ENCODE measurements at regions not wholly inside any gene's neighbourhood (a gene's known extent, or its start where the extent isn't known, plus 50 kb on each side); places are given as distances from the start of the nearest gene placed in this dataset.

GRCh38 chr1:57926025-57926552 lies 502.2 kb upstream of the DAB1 start:
- SMC1A ChIA-PET (ENCODE audit: uncharacterized antibody, unreplicated experiment), result interaction anchor here (1.2 to 1.7 kb wide), 4 partner anchors 29 to 182 kb away, joined by 3 to 7 read pairs (median 4); no protein-coding TSS in a partner anchor
- Histone ChIP-seq H3K9ac (ENCODE audit: control insufficient read depth, insufficient read depth, low read length) (no peak overlapping the region), H2AFZ (ENCODE audit: control insufficient read depth, low read depth, low read length) (no peak overlapping the region), H3K27me3 (replicated peaks in 1 of 2; ENCODE audit: control insufficient read depth in 2 of 2, insufficient read depth in 2 of 2, low read length in 1 of 2) (no peaks in the 10 kb centered on the region), H3K36me3 (ENCODE audit: control insufficient read depth in 2 of 2, insufficient read depth in 2 of 2, low read length in 1 of 2) (no peaks in the 10 kb centered on the region), H3K9me3 (replicated peaks; ENCODE audit: control insufficient read depth, insufficient read depth, low read length) (no peaks in the 10 kb centered on the region), H4K20me1 (ENCODE audit: control insufficient read depth, insufficient read depth) (no peaks in the 10 kb centered on the region), H3K4me1 (ENCODE audit: control insufficient read depth, insufficient read depth, low read length) (no peaks in the 10 kb centered on the region), H3K4me2 (ENCODE audit: control insufficient read depth, insufficient read depth) (no peak overlapping the region), H3K4me3 (no peak overlapping the region), H3K27ac (ENCODE audit: control insufficient read depth, insufficient read depth) (no peak overlapping the region), H3K79me2 (ENCODE audit: control insufficient read depth, insufficient read depth, low read length) (no peaks in the 10 kb centered on the region)
- TF ChIP-seq IKZF2 (IDR thresholded peaks at IDR 0.05), result peak; percentile 12 to 32; a peak in 2 of 4 replicates
- TF ChIP-seq POLR2A (IDR thresholded peaks at IDR 0.05; ENCODE audit: low read depth, low read length), result no peak
- peak; percentile 4 to 34; a peak in 2 of 4 replicates for TF ChIP-seq EP300 (IDR thresholded peaks at IDR 0.05; ENCODE audit: borderline replicate concordance in 1 of 2, control insufficient read depth in 1 of 2, low read depth in 2 of 2, low read length in 2 of 2)
- TF ChIP-seq IKZF1 (conservative IDR thresholded peaks at IDR 0.05), result 0 out of 2 replicates have a peak, but pooled peaks have one; percentile 12
- 0 out of 2 replicates have a peak, but pooled peaks have one; percentile 23 for TF ChIP-seq ZNF384 (IDR thresholded peaks at IDR 0.05; ENCODE audit: borderline replicate concordance, low read depth, low read length)
- no peak for TF ChIP-seq RB1 (IDR thresholded peaks at IDR 0.05; ENCODE audit: borderline replicate concordance)
- peak; percentile 67 for TF ChIP-seq MEF2B (IDR thresholded peaks at IDR 0.05; ENCODE audit: partially characterized antibody, poor library complexity, severe bottlenecking)
- TF ChIP-seq MTA2 (IDR thresholded peaks at IDR 0.05; ENCODE audit: low read depth), result peak; percentile 77
- TF ChIP-seq PKNOX1 (IDR thresholded peaks at IDR 0.05), result peak; percentile 54; the same call in 1 of the 2 replicates
- POLR2A ChIA-PET, result no interaction called here
- RAD21 ChIA-PET (ENCODE audit: unreplicated experiment), result interaction anchor here (1.0 kb wide), 1 partner anchor 40 kb away, joined by 3 read pairs; no protein-coding TSS in a partner anchor
- CTCF ChIA-PET, result interaction anchor here (1.2 kb wide), 1 partner anchor 41 kb away, joined by 3 read pairs; no protein-coding TSS in a partner anchor
- in situ Hi-C loops (cut with MboI), result no loop called here
- intact Hi-C loops (cut with micrococcal nuclease; ENCODE audit: unreplicated experiment), result no loop called here
- FAIRE-seq (no peak), DNase-seq (ENCODE audit: low read depth, low spot score) (no peak), ATAC-seq (peak; percentile 63)
- 7% methylated on average over 4 of the region's 4 CpGs for WGBS (ENCODE audit: insufficient coverage, insufficient replicate concordance, low lambda C conversion rate, missing lambda C conversion rate)
- no TSS peak for BruUV-seq (replicated peaks)

Measured in GM12878 (cell line).